ENCODE measurements at regions not wholly inside any gene's neighbourhood (a gene's known extent, or its start where the extent isn't known, plus 50 kb on each side); places are given as distances from the start of the nearest gene placed in this dataset.
"Not testable (repeated sequence)": the region's sequence is repeated elsewhere in the genome, so short reads cannot be mapped to it uniquely, and the experiment has no call there.

DNA sequence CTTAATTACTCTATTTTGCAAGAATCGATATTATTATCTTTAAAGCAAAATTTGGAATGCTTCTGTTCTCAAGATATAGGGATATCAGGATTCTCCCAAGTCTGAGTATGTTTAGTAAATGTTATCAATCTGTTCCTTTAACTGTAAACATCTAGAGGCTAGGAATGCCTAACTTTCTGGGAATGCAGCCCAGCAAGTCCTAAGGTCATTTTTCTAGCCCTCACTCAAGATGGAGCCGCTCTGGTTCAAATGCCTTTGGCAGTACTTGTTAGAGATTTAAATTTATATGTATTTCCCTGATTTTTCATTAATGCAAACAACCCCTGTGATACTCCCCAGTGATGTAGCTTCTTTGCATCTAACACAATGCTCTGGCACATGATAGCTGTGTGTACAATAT lies 623.8 kb upstream of the LCORL start:
- no peak for DNase-seq (ENCODE audit: low read depth)

- no peak for DNase-seq (ENCODE audit: low read depth)
These were observed 619.8 kb upstream of the LCORL start for GRCh38 chr4:18641334-18641733.

DNA sequence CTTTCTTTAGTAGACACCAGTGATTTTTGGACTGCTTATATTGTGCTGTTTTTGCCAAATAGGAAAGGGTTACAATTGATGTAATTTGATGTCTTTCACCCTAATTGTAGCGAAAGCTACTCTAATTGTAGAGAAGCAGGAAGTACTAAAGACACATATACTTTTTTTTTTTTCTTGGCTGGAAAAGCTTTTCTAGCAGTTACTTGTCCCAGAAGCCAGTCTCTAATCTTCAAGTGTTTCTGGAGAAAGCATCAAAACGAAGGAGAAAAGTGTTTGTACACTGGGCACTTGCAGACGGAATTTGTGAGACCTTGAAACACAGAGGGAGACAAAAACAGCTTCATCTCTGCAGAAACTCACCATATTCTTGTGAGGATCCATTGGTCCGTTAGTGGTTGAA lies 616.5 kb upstream of the LCORL start:
- DNase-seq (ENCODE audit: low read depth) = no peak

DNA sequence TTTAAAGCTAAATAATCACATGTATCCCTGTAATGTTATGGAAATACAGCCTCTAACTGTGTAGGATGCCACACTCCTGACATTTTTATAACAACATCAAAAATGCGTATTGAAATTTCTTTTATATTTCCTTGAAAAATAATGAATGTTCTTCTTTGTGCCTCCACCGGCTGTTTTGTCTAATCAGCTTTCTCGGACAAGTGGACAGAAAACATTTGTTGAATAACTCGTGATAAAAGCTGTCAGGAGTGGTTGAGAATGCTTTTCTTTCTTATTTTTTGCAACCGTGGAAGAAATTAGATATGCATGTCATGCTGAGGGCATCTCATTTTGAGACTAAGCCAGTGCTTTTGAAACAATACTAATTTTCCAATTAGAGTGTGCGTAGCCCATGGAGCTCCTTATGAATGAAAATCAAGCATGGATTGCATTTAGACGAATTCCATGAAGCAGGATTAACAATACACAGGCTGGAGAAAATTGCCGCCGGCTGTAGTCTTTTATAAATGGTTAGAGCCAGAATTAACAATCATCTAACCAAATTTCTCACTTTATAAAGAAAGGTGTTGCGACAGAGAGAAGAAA lies 614.5 kb upstream of the LCORL start:
- DNase-seq (ENCODE audit: low read depth) = no peak

DNA sequence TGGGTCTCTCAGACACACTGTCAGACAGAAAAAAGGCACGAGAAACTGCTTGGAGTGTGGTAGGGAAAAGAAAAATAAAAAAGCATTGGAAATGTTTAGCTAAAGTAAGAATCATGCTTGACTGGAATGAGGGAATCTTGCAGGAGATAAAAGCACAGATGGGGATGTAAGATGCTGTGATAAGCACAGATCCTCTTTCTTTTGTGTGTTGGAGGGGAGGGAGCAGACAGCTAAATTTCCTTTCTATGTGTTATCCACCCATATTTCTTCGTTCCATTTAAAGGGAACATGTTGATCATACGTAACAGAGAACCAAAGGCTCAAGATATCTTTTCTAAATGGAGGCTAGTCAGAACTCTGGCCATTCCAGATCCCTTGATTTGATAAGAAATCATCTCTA lies 614.0 kb upstream of the LCORL start:
- no peak for DNase-seq (ENCODE audit: low read depth)

GRCh38 chr4:18631586-18631985 lies 610.0 kb upstream of the LCORL start:
- no peak for DNase-seq (ENCODE audit: low read depth)

GRCh38 chr4:18630218-18631110 lies 608.9 kb upstream of the LCORL start:
- DNase-seq (ENCODE audit: low read depth) = no peak

DNA sequence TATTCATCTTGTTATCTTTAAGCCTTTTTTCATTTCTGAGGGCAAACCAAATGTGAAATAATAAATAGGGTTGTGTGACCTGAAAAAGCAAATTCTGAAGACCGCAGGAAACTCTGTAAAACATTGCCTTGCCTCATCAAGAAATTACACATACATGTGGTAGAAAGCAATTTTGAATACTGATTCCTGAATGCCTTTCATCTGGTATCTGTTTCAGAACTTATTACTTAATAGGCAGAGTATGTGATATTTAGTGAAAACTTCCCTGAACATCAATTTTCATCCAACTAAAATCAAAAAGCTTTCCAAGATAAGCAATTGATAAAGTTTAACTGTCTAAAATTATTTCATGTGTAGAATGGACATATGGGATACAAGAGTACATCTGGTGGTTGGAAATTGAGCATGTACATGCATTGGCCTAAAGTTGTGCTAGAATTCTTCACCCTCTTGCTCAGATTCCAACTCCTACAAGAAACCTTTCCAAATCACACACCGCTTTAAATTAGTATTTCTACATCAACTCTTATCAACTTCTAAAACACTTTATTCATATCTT lies 606.0 kb upstream of the LCORL start:
- DNase-seq (ENCODE audit: low read depth) = no peak

DNA sequence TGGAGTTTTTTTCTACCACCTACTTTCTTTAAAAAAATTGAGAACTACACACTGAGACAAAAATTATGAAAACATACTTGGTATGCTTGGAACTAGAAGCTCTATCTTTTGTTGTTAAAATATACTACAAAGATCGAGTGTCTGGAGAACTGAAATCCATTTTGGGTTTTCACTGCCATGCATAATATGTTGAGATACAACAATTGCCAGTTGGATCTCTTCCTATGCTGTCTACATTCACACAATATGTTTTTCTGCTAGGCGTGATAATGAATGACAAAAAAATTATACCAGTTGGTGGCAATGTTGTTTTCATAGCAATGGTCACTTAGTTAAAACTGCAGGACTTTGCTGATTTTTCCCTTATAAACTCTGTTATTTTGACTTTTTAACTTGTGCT lies 605.4 kb upstream of the LCORL start:
- DNase-seq (ENCODE audit: low read depth) = no peak

- DNase-seq (ENCODE audit: low read depth) = no peak
These were observed 604.8 kb upstream of the LCORL start for GRCh38 chr4:18626366-18626765.

DNA sequence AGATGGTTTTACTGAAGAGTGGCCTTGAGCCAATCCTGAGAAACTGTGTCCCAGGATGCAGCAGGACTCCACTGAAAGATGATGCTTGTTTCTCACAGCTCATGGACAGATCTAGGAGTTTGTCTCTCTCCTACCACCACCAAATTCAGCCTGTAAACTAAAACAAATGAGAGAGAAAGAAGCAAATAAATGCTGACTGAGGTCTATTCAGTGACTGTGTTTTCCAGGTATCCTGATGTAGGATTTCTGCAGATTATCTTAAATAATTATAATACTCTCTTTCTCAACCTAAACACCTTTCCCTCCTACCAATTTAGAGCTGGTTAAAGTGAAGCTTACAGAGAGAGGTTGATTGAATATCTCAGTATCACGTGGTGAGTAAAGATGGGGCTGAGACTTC lies 599.6 kb upstream of the LCORL start:
- DNase-seq (ENCODE audit: low read depth) = no peak

DNA sequence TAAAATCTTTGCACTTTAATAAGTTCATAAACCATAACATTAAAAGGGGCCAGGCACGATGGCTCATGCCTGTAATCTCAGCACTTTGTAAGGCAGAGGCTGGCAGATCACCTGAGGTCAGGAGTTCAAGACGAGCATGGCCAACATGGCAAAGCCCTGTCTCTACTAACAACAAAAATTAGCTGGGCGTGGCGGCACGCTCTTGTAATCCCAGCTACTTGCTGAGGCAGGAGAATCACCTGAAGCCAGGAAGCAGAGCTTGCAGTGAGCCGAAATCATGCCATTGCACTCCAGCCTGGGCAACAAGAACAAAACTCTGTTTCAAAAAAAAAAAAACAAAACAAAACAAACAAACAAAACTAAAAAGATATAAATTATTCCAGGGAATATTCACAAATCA lies 595.2 kb upstream of the LCORL start:
- no peak for DNase-seq (ENCODE audit: low read depth)

- no peak for DNase-seq (ENCODE audit: low read depth)
These were observed 589.5 kb upstream of the LCORL start for GRCh38 chr4:18611026-18611425.

- no peak for DNase-seq (ENCODE audit: low read depth)
These were observed 587.5 kb upstream of the LCORL start for GRCh38 chr4:18608908-18609533.

DNA sequence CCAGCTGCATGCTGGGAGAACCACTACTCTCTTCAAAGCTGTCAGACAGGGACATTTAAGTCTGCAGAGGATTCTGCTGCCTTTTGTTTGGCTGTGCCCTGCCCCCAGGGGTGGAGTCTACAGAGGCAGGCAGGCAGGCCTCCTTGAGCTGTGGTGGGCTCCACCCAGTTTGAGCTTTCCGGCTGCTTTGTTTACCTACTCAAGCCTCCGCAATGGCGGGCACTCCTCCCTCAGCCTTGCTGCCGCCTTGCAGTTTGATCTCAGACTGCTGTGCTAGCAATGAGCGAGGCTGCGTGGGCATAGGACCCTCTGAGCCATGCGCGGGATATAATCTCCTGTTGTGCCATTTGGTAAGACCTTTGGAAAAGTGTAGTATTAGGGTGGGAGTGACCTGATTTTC lies 581.1 kb upstream of the LCORL start:
- DNase-seq (ENCODE audit: low read depth) = not testable (repeated sequence)

- peak; percentile 55 for DNase-seq (ENCODE audit: low read depth)
These were observed 571.9 kb upstream of the LCORL start for GRCh38 chr4:18593297-18594002.

GRCh38 chr4:18582841-18583240 lies 561.3 kb upstream of the LCORL start:
- DNase-seq (ENCODE audit: low read depth) = no peak

GRCh38 chr4:18578307-18578706 lies 556.8 kb upstream of the LCORL start:
- no peak for DNase-seq (ENCODE audit: low read depth)

- no peak for DNase-seq (ENCODE audit: low read depth)
These were observed 550.9 kb upstream of the LCORL start for GRCh38 chr4:18572481-18572880.

DNA sequence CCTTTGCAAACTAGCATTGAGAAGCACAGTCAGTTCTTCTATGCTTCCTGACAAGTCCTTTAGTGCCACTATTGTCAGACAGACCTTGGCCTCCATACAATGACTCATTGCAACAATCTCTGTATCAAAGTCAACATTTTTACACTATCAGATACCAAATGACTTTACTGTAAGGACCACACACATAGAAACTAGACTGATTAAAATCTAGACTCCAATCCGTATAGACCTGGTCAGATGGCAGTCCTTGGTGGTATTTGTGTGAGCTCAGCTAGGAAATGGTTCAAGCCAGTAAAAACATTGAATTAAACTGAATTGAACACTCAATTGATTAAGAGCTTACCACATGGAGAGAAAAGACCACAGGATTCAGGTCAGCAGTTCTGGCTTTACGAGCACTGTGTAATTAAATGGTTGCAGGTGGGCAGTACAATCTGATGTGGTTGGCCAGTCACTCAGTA lies 549.8 kb upstream of the LCORL start:
- DNase-seq (ENCODE audit: low read depth) = no peak

- no peak for DNase-seq (ENCODE audit: low read depth)
These were observed 548.8 kb upstream of the LCORL start for GRCh38 chr4:18570370-18570769.

DNA sequence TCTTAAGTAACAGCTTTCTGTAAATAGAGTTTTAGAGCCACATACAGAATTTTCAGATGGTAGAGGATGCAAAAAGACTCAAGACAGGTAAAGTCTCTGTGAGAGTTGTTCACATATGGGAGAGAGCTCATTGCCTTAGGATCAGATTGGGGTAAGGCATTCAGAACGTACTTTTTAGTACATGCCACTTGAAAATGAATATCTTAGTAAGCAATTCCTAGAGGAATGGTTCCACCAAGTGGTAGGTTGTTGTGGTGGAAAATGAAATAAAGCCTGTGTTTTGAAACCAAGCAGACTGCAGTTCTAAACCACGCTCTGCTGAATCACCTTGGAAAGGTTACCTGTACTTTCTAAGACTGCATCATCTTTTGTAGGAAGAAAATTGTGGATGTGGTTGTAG lies 547.0 kb upstream of the LCORL start:
- DNase-seq (ENCODE audit: low read depth) = no peak
